ENCODE measurements at regions not wholly inside any gene's neighbourhood (a gene's known extent, or its start where the extent isn't known, plus 50 kb on each side); places are given as distances from the start of the nearest gene placed in this dataset.

- TF ChIP-seq, protein P1, sequence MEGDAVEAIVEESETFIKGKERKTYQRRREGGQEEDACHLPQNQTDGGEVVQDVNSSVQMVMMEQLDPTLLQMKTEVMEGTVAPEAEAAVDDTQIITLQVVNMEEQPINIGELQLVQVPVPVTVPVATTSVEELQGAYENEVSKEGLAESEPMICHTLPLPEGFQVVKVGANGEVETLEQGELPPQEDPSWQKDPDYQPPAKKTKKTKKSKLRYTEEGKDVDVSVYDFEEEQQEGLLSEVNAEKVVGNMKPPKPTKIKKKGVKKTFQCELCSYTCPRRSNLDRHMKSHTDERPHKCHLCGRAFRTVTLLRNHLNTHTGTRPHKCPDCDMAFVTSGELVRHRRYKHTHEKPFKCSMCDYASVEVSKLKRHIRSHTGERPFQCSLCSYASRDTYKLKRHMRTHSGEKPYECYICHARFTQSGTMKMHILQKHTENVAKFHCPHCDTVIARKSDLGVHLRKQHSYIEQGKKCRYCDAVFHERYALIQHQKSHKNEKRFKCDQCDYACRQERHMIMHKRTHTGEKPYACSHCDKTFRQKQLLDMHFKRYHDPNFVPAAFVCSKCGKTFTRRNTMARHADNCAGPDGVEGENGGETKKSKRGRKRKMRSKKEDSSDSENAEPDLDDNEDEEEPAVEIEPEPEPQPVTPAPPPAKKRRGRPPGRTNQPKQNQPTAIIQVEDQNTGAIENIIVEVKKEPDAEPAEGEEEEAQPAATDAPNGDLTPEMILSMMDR (IDR thresholded peaks at IDR 0.05) = no peak
- TF ChIP-seq EZH2 (IDR thresholded peaks at IDR 0.05) = no peak
- TF ChIP-seq EZH2phosphoT487 (IDR thresholded peaks at IDR 0.05) = no peak
Observed at GRCh38 chr12:24172773-24173066, 223.2 kb upstream of the SOX5 start.

All from neural progenitor cell (in vitro differentiated cells).